Body of pancreas (tissue), 4 donors: ENCODE measurements at regions not wholly inside any gene's neighbourhood (a gene's known extent, or its start where the extent isn't known, plus 50 kb on each side); places are given as distances from the start of the nearest gene placed in this dataset.

Experiments
- CTCF ChIP-seq, 7 experiments: fragments of 450-650 bp in 4 of 7; fragments of 200-600 bp in 3 of 7; sonication (generic) in 3 of 7; IDR thresholded peaks; one replicate each; pipeline ENCODE4 v1.5.1; 2016 to 2019; ENCODE audit warnings: antibody characterized with exemption in 7 of 7
- POLR2A ChIP-seq, 3 donors: fragments of 450-650 bp; IDR thresholded peaks; one replicate each; pipeline ENCODE4 v1.6.1; 2016; ENCODE audit warnings: antibody characterized with exemption in 3 of 3, mild to moderate bottlenecking in 2 of 3

GRCh38 chr1:30600706-30601105 is 122.7 kb downstream of the MATN1 start:
- TF ChIP-seq CTCF (IDR thresholded peaks at IDR 0.05), result no peak
- TF ChIP-seq POLR2A (IDR thresholded peaks at IDR 0.05), result no peak
